8988T (cell line): ENCODE measurements at regions not wholly inside any gene's neighbourhood (a gene's known extent, or its start where the extent isn't known, plus 50 kb on each side); places are given as distances from the start of the nearest gene placed in this dataset.
"Not testable (repeated sequence)": the region's sequence is repeated elsewhere in the genome, so short reads cannot be mapped to it uniquely, and the experiment has no call there.

Experiments used
- DNase-seq: peaks from one replicate; pipeline ENCODE4 v3.0.0; 2011

GRCh38 chr7:4319280-4319679, 362.8 kb upstream of the FOXK1 start:
- no peak for DNase-seq

- no peak for DNase-seq
These were observed 356.4 kb upstream of the FOXK1 start for GRCh38 chr7:4325732-4326131.

- DNase-seq: no peak
These were observed 350.4 kb upstream of the FOXK1 start for GRCh38 chr7:4331711-4332110.

GRCh38 chr7:4338556-4338955, 343.5 kb upstream of the FOXK1 start:
- DNase-seq: no peak

- DNase-seq: no peak
These were observed 338.5 kb upstream of the FOXK1 start for GRCh38 chr7:4343272-4344247.

- no peak for DNase-seq
These were observed 337.1 kb upstream of the FOXK1 start for GRCh38 chr7:4345004-4345403.

- DNase-seq: no peak
These were observed 330.0 kb upstream of the FOXK1 start for GRCh38 chr7:4352069-4352468.

- DNase-seq: no peak
These were observed 320.3 kb upstream of the FOXK1 start for GRCh38 chr7:4361774-4362173.

GRCh38 chr7:4383584-4383983, 298.5 kb upstream of the FOXK1 start:
- no peak for DNase-seq

- DNase-seq: no peak
These were observed 295.9 kb upstream of the FOXK1 start for GRCh38 chr7:4386190-4386589.

GRCh38 chr7:4391103-4391502, 291.0 kb upstream of the FOXK1 start:
- not testable (repeated sequence) for DNase-seq

- DNase-seq: no peak
These were observed 287.4 kb upstream of the FOXK1 start for GRCh38 chr7:4394736-4395135.

GRCh38 chr7:4399121-4399520, 283.0 kb upstream of the FOXK1 start:
- no peak for DNase-seq

GRCh38 chr7:4399596-4399995, 282.5 kb upstream of the FOXK1 start:
- no peak for DNase-seq

GRCh38 chr7:4406288-4407058, 275.6 kb upstream of the FOXK1 start:
- no peak for DNase-seq

- no peak for DNase-seq
These were observed 272.1 kb upstream of the FOXK1 start for GRCh38 chr7:4409946-4410345.

GRCh38 chr7:4416396-4417056, 265.6 kb upstream of the FOXK1 start:
- DNase-seq: no peak

- DNase-seq: no peak
These were observed 253.6 kb upstream of the FOXK1 start for GRCh38 chr7:4428526-4428925.

GRCh38 chr7:4430227-4430626, 251.9 kb upstream of the FOXK1 start:
- DNase-seq: no peak

- no peak for DNase-seq
These were observed 247.8 kb upstream of the FOXK1 start for GRCh38 chr7:4434306-4434705.

- DNase-seq: no peak
These were observed 245.7 kb upstream of the FOXK1 start for GRCh38 chr7:4436361-4436895.

GRCh38 chr7:4436936-4437335, 245.2 kb upstream of the FOXK1 start:
- DNase-seq: no peak

GRCh38 chr7:4437916-4438315, 244.2 kb upstream of the FOXK1 start:
- DNase-seq: no peak
